ENCODE measurements at regions not wholly inside any gene's neighbourhood (a gene's known extent, or its start where the extent isn't known, plus 50 kb on each side); places are given as distances from the start of the nearest gene placed in this dataset.

DNA sequence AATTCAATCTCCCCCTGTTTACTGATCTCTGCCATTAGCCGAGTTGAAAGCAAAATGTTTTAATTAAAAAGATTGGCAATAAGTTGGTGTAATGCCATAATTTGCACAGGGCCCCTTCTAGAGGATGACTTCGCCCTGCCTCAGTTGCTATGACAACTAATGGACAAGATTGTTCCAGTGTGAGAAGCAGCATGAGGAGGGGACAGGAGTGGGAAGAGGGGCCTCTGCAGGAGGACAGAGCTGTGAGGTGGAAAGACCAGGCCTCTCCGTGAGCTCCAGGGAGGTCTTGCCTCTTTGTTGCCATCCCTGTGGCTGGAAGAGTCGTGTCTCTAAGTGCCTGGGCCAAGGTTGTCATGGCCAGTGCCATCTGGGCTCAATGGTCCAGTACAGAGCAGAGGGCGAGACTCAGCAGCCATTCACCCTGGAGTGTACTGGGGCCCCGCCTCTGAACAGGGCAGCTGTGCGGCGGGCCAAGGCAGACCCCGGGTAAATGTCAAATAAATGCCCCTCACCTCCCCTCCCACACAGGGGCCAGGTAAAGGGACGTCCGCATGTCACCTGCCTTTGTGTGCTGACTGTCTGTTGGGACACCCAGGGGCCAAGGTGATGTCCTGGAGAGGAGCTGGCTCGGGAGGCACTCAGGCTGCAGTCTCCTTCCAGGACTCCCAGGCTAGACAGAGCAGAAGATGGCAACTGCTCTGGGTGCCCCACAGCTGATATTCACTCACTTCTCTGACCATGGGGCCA is 97.0 kb upstream of the RET start:
- TF ChIP-seq, protein P1, sequence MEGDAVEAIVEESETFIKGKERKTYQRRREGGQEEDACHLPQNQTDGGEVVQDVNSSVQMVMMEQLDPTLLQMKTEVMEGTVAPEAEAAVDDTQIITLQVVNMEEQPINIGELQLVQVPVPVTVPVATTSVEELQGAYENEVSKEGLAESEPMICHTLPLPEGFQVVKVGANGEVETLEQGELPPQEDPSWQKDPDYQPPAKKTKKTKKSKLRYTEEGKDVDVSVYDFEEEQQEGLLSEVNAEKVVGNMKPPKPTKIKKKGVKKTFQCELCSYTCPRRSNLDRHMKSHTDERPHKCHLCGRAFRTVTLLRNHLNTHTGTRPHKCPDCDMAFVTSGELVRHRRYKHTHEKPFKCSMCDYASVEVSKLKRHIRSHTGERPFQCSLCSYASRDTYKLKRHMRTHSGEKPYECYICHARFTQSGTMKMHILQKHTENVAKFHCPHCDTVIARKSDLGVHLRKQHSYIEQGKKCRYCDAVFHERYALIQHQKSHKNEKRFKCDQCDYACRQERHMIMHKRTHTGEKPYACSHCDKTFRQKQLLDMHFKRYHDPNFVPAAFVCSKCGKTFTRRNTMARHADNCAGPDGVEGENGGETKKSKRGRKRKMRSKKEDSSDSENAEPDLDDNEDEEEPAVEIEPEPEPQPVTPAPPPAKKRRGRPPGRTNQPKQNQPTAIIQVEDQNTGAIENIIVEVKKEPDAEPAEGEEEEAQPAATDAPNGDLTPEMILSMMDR (IDR thresholded peaks at IDR 0.05): no peak
- no peak overlapping the region for H3K4me3 Mint-ChIP-seq
- H3K27me3 Mint-ChIP-seq (ENCODE audit: insufficient read depth): peaks cover 21% of the 10 kb centered on the region
- H3K27ac Mint-ChIP-seq: no peak overlapping the region
- DNase-seq: no peak
- no peaks in the 10 kb centered on the region for H3K36me3 Mint-ChIP-seq (ENCODE audit: low read depth)
- no peaks in the 10 kb centered on the region for H3K4me1 Mint-ChIP-seq (ENCODE audit: low read depth)
- H3K9me3 Mint-ChIP-seq: no peaks in the 10 kb centered on the region

DNA sequence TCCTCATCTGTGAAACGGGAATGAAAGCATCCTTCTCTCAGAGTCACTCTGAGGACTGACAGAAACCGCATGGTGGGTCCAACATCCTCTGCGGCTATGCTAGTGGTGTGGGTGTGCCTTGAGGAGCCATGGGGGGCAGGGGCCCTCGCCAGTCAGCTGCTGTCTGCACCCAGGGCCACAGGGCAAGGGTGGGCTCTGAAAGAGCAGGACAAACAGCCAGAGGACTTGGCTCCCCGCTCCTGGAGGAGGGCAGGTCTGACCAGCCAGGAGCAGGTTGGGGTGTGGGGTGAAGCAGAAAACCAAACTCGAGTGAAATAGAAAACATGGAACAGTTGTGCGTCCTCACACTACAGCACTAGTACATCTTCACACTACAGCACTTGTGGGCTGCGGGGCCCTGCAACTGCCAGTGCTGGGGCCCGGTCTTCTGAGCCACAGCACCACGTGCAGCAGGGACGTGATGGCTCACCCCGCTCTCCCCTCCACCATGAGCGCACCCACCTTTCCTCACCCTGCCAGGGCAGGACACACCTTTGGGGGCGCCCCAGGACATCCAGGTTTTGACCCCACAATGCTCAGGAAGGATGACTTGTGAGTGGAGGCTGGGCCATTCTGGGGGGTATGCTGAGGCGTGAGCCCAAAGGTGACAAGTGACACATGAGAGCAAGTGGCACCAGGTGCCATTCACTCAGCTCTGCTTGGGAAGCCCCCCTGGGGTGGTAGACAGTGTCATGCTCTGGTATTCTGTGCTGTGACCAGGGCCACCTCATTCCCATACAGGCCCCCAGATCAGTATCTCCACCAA is 96.1 kb upstream of the RET start:
- no peaks in the 10 kb centered on the region for H3K4me1 Mint-ChIP-seq (ENCODE audit: low read depth)
- H3K4me3 Mint-ChIP-seq: no peak overlapping the region
- no peaks in the 10 kb centered on the region for H3K9me3 Mint-ChIP-seq
- peaks cover 20% of the 10 kb centered on the region for H3K27me3 Mint-ChIP-seq (ENCODE audit: insufficient read depth)
- TF ChIP-seq, protein P1 (IDR thresholded peaks at IDR 0.05): no peak
- H3K36me3 Mint-ChIP-seq (ENCODE audit: low read depth): no peaks in the 10 kb centered on the region
- no peak for DNase-seq
- H3K27ac Mint-ChIP-seq: no peak overlapping the region

DNA sequence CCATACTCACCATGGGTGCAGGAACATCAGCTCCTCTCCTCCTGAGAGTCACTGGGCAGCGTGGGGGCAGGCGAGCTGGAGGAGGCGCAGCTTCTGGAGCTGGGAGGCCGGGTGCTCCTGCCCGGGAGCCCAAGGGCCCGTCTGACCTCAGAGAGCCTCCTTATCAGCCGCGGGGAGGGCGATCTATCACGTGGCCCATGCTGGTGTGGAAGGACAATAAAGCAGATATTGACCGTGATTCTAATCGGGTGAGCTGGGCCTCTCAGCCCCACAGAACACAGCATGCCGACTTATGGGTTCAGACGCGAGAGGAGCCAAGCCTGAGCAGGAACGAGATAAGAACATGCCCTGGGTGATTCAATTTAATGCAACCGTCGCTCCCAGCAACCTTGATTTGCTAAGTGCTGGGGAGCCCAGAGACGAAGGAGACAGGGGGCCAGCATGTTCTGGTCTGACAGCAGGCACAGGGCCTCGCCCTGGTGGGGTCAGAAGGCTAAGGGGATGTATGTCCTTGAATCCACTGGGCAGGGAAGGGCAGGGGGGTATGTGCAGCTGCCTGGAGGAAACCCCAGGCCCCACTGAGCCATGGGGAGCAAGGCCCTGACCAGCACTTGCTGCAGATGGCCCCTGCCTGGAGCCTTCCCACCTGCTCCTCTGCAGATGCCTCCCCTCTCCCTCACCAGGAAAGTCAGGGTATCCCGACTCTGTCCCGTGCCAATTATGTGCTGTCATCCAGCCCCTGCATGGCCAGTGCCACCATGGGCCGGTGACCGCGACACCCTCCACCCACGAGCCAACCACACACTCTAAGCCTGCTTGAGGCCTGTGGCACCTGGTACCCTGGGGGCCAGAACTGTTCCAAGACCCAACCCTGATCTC is 95.3 kb upstream of the RET start:
- no peak for DNase-seq
- H3K4me3 Mint-ChIP-seq: no peak overlapping the region
- no peaks in the 10 kb centered on the region; the same call in 1 of the 2 replicates for H3K9me3 Mint-ChIP-seq
- TF ChIP-seq, protein P1 (IDR thresholded peaks at IDR 0.05): no peak
- H3K36me3 Mint-ChIP-seq (ENCODE audit: low read depth): no peaks in the 10 kb centered on the region
- H3K27me3 Mint-ChIP-seq (ENCODE audit: insufficient read depth): peaks cover 18% of the 10 kb centered on the region
- no peak overlapping the region for H3K27ac Mint-ChIP-seq
- no peaks in the 10 kb centered on the region for H3K4me1 Mint-ChIP-seq (ENCODE audit: low read depth)

DNA sequence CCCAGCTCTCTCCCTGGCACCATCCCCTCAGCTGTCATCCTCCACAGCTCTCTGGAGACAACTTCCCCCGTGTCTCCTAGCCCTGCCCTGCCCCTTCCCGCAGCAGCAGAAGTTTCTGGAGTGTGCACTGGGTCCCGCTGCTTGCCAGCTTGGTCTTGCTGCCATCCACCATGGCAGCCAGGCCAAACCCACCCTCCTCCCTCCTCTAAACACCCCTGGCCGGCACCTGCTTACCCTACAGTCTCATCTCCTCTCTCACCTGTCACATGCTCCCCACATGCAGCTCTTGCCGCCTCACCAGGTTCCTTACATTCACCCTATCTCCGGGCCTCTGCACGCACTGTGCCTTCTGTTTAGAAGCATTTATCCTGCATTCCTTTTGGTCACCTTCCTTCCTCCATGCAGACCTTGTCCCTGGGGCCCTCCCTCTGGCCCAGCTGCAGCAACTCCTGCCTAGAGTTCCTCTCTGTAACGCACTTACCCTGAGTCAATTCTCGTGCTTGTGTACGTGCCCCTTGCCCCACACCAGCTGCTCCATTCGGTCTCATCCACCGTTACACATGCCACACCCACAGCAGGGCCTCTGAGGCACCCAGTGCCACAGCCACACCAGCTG is 93.9 kb upstream of the RET start:
- Mint-ChIP-seq H3K9me3 (no peaks in the 10 kb centered on the region; the same call in 1 of the 2 replicates), H3K4me3 (no peak overlapping the region), H3K36me3 (ENCODE audit: low read depth) (no peaks in the 10 kb centered on the region), H3K4me1 (ENCODE audit: low read depth) (no peaks in the 10 kb centered on the region), H3K27ac (no peak overlapping the region), H3K27me3 (ENCODE audit: insufficient read depth) (peaks cover 17% of the 10 kb centered on the region)
- no peak for DNase-seq
- TF ChIP-seq, protein P1 (IDR thresholded peaks at IDR 0.05): no peak

DNA sequence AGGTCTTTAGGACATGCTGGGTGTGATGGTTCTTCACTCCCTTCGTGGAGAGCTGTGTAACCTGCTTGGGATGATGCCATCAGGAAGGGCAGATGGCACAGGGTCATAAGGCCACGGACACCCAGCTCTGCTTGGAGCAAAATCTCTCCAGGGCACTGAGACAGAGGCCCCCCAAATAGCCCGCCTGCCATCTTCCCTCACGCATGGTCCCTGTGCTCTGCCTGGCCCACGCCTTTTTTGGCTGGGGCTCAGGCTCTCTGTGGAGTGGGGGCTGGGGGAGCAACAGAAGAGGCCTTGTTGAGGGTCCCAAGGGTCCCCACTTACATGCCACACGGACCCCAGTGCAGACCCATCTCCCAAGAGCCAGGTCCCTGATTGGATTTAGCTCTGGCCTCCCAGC is 93.3 kb upstream of the RET start:
- H3K27ac Mint-ChIP-seq: no peak overlapping the region
- no peak overlapping the region for H3K4me3 Mint-ChIP-seq
- no peaks in the 10 kb centered on the region; the same call in 1 of the 2 replicates for H3K9me3 Mint-ChIP-seq
- H3K4me1 Mint-ChIP-seq (ENCODE audit: low read depth): no peaks in the 10 kb centered on the region
- peaks cover 17% of the 10 kb centered on the region for H3K27me3 Mint-ChIP-seq (ENCODE audit: insufficient read depth)
- DNase-seq: no peak
- TF ChIP-seq, protein P1 (IDR thresholded peaks at IDR 0.05): no peak
- no peaks in the 10 kb centered on the region for H3K36me3 Mint-ChIP-seq (ENCODE audit: low read depth)
